ENCODE measurements at regions not wholly inside any gene's neighbourhood (a gene's known extent, or its start where the extent isn't known, plus 50 kb on each side); places are given as distances from the start of the nearest gene placed in this dataset.
"Not testable (repeated sequence)": the region's sequence is repeated elsewhere in the genome, so short reads cannot be mapped to it uniquely, and the experiment has no call there.

DNA sequence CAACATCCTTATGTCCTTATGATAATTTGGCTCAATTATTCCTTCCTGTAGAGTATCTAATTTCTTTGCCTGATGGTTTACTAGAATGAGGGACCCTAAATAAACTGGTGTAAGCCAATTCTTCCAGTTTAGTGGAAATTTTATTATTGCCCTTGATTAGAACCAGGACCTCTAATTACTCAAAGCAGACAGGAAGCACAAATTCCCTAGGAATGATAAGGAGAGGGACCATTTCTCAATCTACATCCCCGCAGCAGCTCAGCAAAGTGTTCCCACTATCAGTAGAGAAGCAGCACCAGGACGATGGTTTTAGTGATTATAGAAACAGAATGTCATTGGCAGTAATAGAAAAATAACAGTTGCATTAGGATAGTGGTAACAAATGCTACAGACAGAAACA is 97.1 kb downstream of the PLPPR4 start:
- Mint-ChIP-seq H3K4me1 (no peaks in the 10 kb centered on the region), H3K9me3 (peaks cover 0 to 6% (median under 1%) of the 10 kb centered on the region in 6 donors), H3K27me3 (ENCODE audit: low read depth in 3 of 3) (peaks cover 0 to 1% (median 0%) of the 10 kb centered on the region in 3 donors), H3K27ac (no peak overlapping the region), H3K4me3 (no peak overlapping the region), H3K36me3 (no peaks in the 10 kb centered on the region)
- DNase-seq, result no peak

- Mint-ChIP-seq H3K4me1 (no peaks in the 10 kb centered on the region), H3K9me3 (peaks cover 0 to 9% (median 3%) of the 10 kb centered on the region in 6 donors), H3K4me3 (no peak overlapping the region), H3K27ac (no peak overlapping the region), H3K36me3 (no peaks in the 10 kb centered on the region), H3K27me3 (ENCODE audit: low read depth in 3 of 3) (no peaks in the 10 kb centered on the region)
- DNase-seq, result no peak
These were observed 99.2 kb downstream of the PLPPR4 start for GRCh38 chr1:99363531-99363930.

DNA sequence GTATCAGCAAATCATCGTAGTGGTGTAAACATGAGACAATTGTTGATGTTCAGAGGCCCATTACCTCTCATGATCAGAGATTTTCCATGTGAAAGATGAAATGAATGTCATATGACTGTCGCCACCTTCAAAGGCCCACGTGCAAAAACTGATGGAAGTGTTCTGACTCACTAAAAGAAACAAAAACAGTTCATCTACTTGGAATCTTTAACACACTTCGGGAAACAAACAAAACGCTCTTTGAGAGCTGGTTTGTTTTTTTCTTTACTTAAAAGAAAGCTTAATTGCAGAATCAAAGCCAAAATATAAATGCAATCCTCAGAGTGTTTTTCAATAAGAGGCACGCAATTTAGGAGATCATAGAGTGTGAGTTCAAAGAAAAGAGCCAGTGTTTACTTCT is 100.8 kb downstream of the PLPPR4 start:
- no peak for DNase-seq
- Mint-ChIP-seq H3K4me3 (no peak overlapping the region), H3K4me1 (no peaks in the 10 kb centered on the region), H3K27ac (no peak overlapping the region), H3K27me3 (ENCODE audit: low read depth in 3 of 3) (no peaks in the 10 kb centered on the region), H3K9me3 (peaks cover 0 to 9% (median 4%) of the 10 kb centered on the region in 6 donors), H3K36me3 (no peaks in the 10 kb centered on the region)

DNA sequence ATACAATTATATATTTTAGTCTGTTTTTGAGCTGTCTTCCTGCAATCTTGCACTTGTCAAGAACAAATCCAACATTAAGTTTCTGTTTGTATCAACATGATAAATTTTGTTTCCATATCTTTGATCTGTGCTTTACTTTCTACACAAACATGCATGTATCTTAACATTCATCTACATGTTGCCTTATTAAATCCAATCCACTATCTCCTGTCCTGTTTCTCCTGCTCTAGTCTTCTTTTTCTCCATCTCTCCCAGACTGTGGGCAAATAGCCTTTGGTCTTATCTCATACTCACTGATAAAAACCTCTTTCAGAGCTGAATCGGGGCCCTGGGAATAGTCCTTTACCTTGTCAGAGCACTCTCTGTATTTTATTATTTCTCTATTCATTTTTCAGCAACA is 101.3 kb downstream of the PLPPR4 start:
- H3K36me3 Mint-ChIP-seq, result no peaks in the 10 kb centered on the region
- no peaks in the 10 kb centered on the region for H3K27me3 Mint-ChIP-seq (ENCODE audit: low read depth in 3 of 3)
- no peak overlapping the region for H3K27ac Mint-ChIP-seq
- H3K4me1 Mint-ChIP-seq, result no peaks in the 10 kb centered on the region
- peaks cover 0 to 9% (median 4%) of the 10 kb centered on the region in 6 donors for H3K9me3 Mint-ChIP-seq
- DNase-seq, result no peak
- H3K4me3 Mint-ChIP-seq, result no peak overlapping the region

GRCh38 chr1:99369154-99369553 is 104.9 kb downstream of the PLPPR4 start:
- H3K27ac Mint-ChIP-seq, result no peak overlapping the region
- H3K27me3 Mint-ChIP-seq (ENCODE audit: low read depth in 3 of 3), result no peaks in the 10 kb centered on the region
- H3K9me3 Mint-ChIP-seq, result peaks cover 0 to 9% (median 4%) of the 10 kb centered on the region in 6 donors
- H3K36me3 Mint-ChIP-seq, result no peaks in the 10 kb centered on the region
- H3K4me1 Mint-ChIP-seq, result peaks cover 6 to 15% of the 10 kb centered on the region in 2 donors
- DNase-seq, result no peak
- H3K4me3 Mint-ChIP-seq, result no peak overlapping the region

DNA sequence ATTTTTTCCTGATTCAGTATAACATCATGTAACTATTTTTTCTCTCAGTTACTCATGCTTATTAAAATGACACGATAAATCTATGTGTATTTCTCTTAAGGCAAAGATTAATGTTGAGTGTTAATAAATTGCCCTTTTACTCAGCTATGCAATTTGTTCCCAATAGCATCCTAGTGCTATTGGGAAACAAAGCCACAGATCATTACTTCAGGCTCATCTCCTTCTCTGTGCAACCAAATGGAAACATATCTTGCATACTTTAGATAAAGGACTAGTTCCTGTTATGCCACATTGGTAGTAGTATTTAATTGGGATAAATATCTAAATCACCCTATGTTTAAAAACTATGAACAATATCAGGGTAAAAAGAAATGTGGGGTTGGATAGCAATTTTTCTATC is 106.2 kb downstream of the PLPPR4 start:
- H3K27ac Mint-ChIP-seq, result no peak overlapping the region
- no peaks in the 10 kb centered on the region for H3K27me3 Mint-ChIP-seq (ENCODE audit: low read depth in 3 of 3)
- H3K36me3 Mint-ChIP-seq, result no peaks in the 10 kb centered on the region
- no peak for DNase-seq
- no peak overlapping the region for H3K4me3 Mint-ChIP-seq
- peaks cover 0 to 9% (median 4%) of the 10 kb centered on the region in 6 donors for H3K9me3 Mint-ChIP-seq
- peaks cover 7 to 16% of the 10 kb centered on the region in 2 donors for H3K4me1 Mint-ChIP-seq

DNA sequence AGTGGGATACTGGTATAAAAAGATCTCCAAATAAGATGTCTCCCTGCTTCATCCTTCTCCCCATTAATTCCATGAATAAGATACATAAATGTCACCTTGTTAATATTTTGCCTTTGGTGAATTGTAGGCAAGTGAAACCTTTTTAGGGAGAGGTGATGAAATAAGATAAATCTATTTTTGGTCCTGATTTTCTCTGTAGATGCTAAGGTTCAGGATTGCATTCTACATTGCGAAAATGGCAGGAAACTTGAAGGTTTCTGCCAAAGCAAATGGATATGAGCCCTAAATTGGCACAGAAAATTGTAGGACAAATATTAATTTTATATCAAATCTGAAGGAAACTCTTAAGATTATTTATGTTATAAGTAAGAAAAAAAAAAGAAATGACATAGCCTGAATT is 107.1 kb downstream of the PLPPR4 start:
- H3K9me3 Mint-ChIP-seq, result peaks cover 0 to 9% (median 4%) of the 10 kb centered on the region in 6 donors
- no peak overlapping the region for H3K4me3 Mint-ChIP-seq
- peaks cover 7 to 16% of the 10 kb centered on the region in 2 donors for H3K4me1 Mint-ChIP-seq
- DNase-seq, result no peak
- H3K27me3 Mint-ChIP-seq (ENCODE audit: low read depth in 3 of 3), result no peaks in the 10 kb centered on the region
- H3K36me3 Mint-ChIP-seq, result no peaks in the 10 kb centered on the region
- H3K27ac Mint-ChIP-seq, result no peak overlapping the region

DNA sequence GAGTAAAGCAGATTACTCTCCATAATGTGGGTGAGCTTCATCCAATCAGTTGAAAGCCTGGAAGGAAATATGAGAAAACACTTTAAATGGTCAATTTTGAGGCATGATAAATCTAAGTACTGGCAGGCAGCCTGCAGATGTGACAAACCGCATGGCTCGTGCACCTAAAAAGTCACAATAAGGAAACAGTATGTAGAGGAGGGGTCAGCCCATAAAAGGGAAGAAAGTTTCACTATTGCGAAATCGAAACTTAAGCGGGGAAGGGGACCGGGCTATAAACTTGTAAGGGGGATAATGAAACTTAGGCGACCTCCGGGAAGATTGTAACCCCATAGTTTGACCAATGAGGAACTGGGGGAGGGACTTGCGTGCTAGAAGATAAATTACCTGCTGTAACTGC is 109.8 kb downstream of the PLPPR4 start:
- peak in 2 of 3 donors; percentile 3 to 11 for DNase-seq
- Mint-ChIP-seq H3K4me1 (peaks cover 7 to 16% of the 10 kb centered on the region in 2 donors), H3K9me3 (peaks cover 0 to 2% (median under 1%) of the 10 kb centered on the region in 6 donors), H3K27me3 (ENCODE audit: low read depth in 3 of 3) (no peaks in the 10 kb centered on the region), H3K36me3 (no peaks in the 10 kb centered on the region), H3K27ac (peak overlapping the region in 2 of 6 donors; percentile 26 to 60), H3K4me3 (peak overlapping the region; percentile 36 to 62 (median 55))

GRCh38 chr1:99374693-99375092 is 110.4 kb downstream of the PLPPR4 start:
- not testable (repeated sequence) for H3K9me3 Mint-ChIP-seq; DNase-seq; H3K4me3 Mint-ChIP-seq; H3K36me3 Mint-ChIP-seq; H3K27me3 Mint-ChIP-seq (ENCODE audit: low read depth in 3 of 3)
- Mint-ChIP-seq H3K4me1 (peaks cover 7 to 16% of the 10 kb centered on the region in 2 donors), H3K27ac (peak overlapping the region in 1 of 6 donors; percentile 26)

GRCh38 chr1:99384021-99384420 is 119.7 kb downstream of the PLPPR4 start:
- H3K4me1 Mint-ChIP-seq, result no peaks in the 10 kb centered on the region

GRCh38 chr1:99385852-99386251 is 121.6 kb downstream of the PLPPR4 start:
- peaks cover 0 to 6% (median 2%) of the 10 kb centered on the region in 6 donors for H3K9me3 Mint-ChIP-seq
- H3K4me1 Mint-ChIP-seq, result no peaks in the 10 kb centered on the region
- H3K36me3 Mint-ChIP-seq, result no peaks in the 10 kb centered on the region
- no peak overlapping the region for H3K27ac Mint-ChIP-seq
- H3K4me3 Mint-ChIP-seq, result no peak overlapping the region
- no peaks in the 10 kb centered on the region for H3K27me3 Mint-ChIP-seq (ENCODE audit: low read depth in 3 of 3)
- no peak for DNase-seq

More at GRCh38 chr1:99384021-99384420, 119.7 kb downstream of the PLPPR4 start:
- DNase-seq, result no peak
- peaks cover 0 to 9% (median 4%) of the 10 kb centered on the region in 6 donors for H3K9me3 Mint-ChIP-seq
- H3K4me3 Mint-ChIP-seq, result no peak overlapping the region
- no peaks in the 10 kb centered on the region for H3K27me3 Mint-ChIP-seq (ENCODE audit: low read depth in 3 of 3)
- H3K27ac Mint-ChIP-seq, result no peak overlapping the region
- no peaks in the 10 kb centered on the region for H3K36me3 Mint-ChIP-seq

DNA sequence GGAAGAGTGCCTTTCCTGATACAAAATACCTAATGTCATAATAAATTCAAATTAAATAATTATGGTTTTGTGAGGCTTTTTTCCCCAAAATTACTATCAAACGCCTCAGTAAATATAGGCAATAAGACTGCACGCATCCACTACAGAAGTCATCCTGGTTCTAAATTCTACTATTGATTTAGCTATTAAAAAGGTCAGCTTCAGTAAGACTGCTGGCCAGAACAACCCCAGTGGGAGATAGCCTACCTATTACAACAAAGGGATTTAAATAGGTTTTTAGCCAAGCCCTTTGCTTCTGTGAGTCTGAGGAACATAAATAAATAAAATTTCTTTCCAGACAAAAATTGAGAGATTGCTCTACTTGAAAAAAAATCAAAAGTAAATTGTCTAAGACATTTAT is 132.1 kb downstream of the PLPPR4 start:
- Mint-ChIP-seq H3K4me1 (no peaks in the 10 kb centered on the region), H3K27ac (no peak overlapping the region), H3K4me3 (no peak overlapping the region), H3K27me3 (ENCODE audit: low read depth in 3 of 3) (peaks cover 0 to 5% (median 3%) of the 10 kb centered on the region in 3 donors), H3K9me3 (peaks cover 0 to 10% (median 0%) of the 10 kb centered on the region in 6 donors), H3K36me3 (no peaks in the 10 kb centered on the region)
- no peak for DNase-seq

- no peaks in the 10 kb centered on the region for H3K36me3 Mint-ChIP-seq
- DNase-seq, result no peak
- H3K4me1 Mint-ChIP-seq, result no peaks in the 10 kb centered on the region
- H3K9me3 Mint-ChIP-seq, result peaks cover 0 to 10% (median under 1%) of the 10 kb centered on the region in 6 donors
- peaks cover 0 to 5% (median 1%) of the 10 kb centered on the region in 3 donors for H3K27me3 Mint-ChIP-seq (ENCODE audit: low read depth in 3 of 3)
- H3K4me3 Mint-ChIP-seq, result no peak overlapping the region
- H3K27ac Mint-ChIP-seq, result no peak overlapping the region
These were observed 132.7 kb downstream of the PLPPR4 start for GRCh38 chr1:99397029-99397428.

DNA sequence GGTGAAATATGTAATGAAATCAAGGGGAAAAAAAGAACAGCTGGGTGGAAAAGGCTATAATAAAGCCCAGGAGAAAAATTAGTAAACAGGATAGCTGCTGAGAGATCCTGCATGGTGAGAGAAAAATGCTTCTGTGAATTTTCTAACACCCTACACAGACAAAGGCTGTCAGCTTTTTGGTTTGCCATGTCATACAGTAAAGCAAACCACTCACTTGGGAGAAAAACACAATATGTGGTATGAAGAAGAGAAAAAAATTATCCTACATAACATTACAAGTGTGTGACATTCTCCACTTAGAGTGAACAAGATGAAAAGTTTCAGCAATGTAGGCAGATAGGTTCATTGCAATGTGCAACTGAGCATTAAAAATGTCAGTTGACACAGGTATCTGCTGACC is 133.6 kb downstream of the PLPPR4 start:
- H3K9me3 Mint-ChIP-seq, result peaks cover 0 to 11% (median 2%) of the 10 kb centered on the region in 6 donors
- DNase-seq, result no peak
- no peak overlapping the region for H3K27ac Mint-ChIP-seq
- no peaks in the 10 kb centered on the region for H3K36me3 Mint-ChIP-seq
- peaks cover 0 to 5% (median 1%) of the 10 kb centered on the region in 3 donors for H3K27me3 Mint-ChIP-seq (ENCODE audit: low read depth in 3 of 3)
- no peak overlapping the region for H3K4me3 Mint-ChIP-seq
- H3K4me1 Mint-ChIP-seq, result no peaks in the 10 kb centered on the region

DNA sequence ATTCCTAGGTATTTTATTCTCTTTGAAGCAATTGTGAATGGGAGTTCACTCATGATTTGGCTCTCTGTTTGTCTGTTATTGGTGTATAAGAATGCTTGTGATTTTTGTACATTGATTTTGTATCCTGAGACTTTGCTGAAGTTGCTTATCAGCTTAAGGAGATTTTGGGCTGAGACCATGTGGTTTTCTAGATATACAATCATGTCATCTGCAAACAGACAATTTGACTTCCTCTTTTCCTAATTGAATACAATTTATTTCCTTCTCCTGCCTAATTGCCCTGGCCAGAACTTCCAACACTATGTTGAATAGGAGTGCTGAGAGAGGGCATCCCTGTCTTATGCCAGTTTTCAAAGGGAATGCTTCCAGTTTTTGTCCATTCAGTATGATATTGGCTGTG is 137.3 kb downstream of the PLPPR4 start:
- H3K9me3 Mint-ChIP-seq; H3K36me3 Mint-ChIP-seq; H3K27ac Mint-ChIP-seq; DNase-seq; H3K4me3 Mint-ChIP-seq; H3K27me3 Mint-ChIP-seq (ENCODE audit: low read depth in 3 of 3); H3K4me1 Mint-ChIP-seq: not testable (repeated sequence)

All from immature natural killer cell (primary cell).